ENCODE measurements at regions not wholly inside any gene's neighbourhood (a gene's known extent, or its start where the extent isn't known, plus 50 kb on each side); places are given as distances from the start of the nearest gene placed in this dataset.

GRCh38 chr9:14967450-14968321, 57.5 kb upstream of the FREM1 start:
- DNase-seq (ENCODE audit: extremely low read depth, low read depth) = no peak

- no peak for DNase-seq (ENCODE audit: extremely low read depth, low read depth)
These were observed 52.1 kb upstream of the FREM1 start for GRCh38 chr9:14962193-14962882.

DNA sequence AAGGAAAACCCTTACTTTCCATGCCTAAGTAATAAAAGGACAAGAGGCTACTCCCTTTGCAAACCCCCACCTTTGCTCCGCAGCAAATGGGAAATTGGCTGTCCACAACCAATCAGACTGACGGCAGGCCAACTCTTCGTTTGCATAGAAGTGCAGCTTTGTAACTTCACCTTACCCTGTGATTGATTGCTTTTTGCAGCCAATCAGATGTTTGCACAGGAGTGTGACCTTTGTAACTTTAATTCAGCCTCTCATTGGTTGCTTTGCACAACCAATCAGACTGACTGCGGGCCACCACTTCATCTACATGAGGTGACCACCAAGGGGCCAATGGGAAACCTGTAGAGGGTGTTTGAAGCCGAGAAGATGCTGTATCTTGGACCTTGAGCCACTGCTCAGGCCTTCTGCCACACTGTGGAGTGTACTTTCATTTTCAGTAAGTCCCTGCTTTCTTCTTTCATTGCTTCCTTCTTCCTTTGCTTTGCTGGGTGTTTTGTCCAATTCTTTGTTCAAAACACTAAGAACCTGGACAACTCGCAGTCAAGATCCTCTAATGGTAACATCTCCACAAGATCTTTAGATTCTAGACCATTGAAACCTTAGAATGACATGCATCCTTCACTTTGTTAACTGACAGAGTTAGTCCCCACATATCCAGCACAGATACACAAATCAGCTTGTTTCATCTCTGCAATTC, 51.3 kb upstream of the FREM1 start:
- DNase-seq (ENCODE audit: extremely low read depth, low read depth) = no peak

- DNase-seq (ENCODE audit: extremely low read depth, low read depth) = no peak
These were observed 50.7 kb upstream of the FREM1 start for GRCh38 chr9:14960881-14961280.
